GM12878 (cell line): ENCODE measurements at regions not wholly inside any gene's neighbourhood (a gene's known extent, or its start where the extent isn't known, plus 50 kb on each side); places are given as distances from the start of the nearest gene placed in this dataset.

Source experiments
- ATAC-seq: fragments of 200-7000 bp; cut with Tn5 transposase; 3 replicates; pipeline ENCODE4 v1.9.1; 2020; ENCODE audit warnings: mild to moderate bottlenecking, moderate library complexity
- BruUV-seq: library from RNA; stranded (reverse); fragments of 400-500 nt; replicated peaks from 2 replicates; lab custom pipeline; 2021; lab: Mats Ljungman, UMichigan
- CTCF ChIA-PET: fragments of 300-600 bp; sonication (Branson Sonifier 250); formaldehyde crosslinking; extraction: SDS; loops from one replicate; lab custom pipeline; 2021; ENCODE audit warnings: inconsistent platforms; lab: Yijun Ruan, JAX
- POLR2A ChIA-PET: fragments of 350-600 bp; formaldehyde crosslinking; extraction: SDS; loops from one replicate; lab custom pipeline; 2021; ENCODE audit warnings: inconsistent platforms; lab: Charles Lee
- RAD21 ChIA-PET: fragments of 300-600 bp; sonication (Branson Sonifier 250); formaldehyde crosslinking; loops from one replicate; lab custom pipeline; 2023; ENCODE audit warnings: antibody characterized with exemption; ENCODE audit not compliant: unreplicated experiment; lab: Charles Lee
- SMC1A ChIA-PET: fragments of 300-600 bp; sonication (Branson Sonifier 250); formaldehyde crosslinking; loops from one replicate; lab custom pipeline; 2023; ENCODE audit not compliant: unreplicated experiment, uncharacterized antibody; lab: Charles Lee
- DNase-seq: peaks from one replicate; pipeline ENCODE4 v3.0.0-alpha.2; 2011; ENCODE audit warnings: low read depth, low spot score
- FAIRE-seq: peaks from 3 replicates; lab custom pipeline; 2011; peaks lifted over from hg19 to GRCh38; lab: Jason Lieb, UNC
- H2AFZ ChIP-seq: 2 replicates; pipeline ENCODE4 v1.6.0; 2011; ENCODE audit warnings: low read depth, low read length, control low read depth; ENCODE audit not compliant: control insufficient read depth
- H3K27ac ChIP-seq: 2 replicates; pipeline ENCODE4 v1.5.1; 2011; ENCODE audit warnings: control low read depth; ENCODE audit not compliant: control insufficient read depth, insufficient read depth
- H3K27me3 ChIP-seq, 2 experiments: replicated peaks in 1 of 2; 2 replicates each; pipeline versions ENCODE4 v1.6.0 to v1.6.1; 2011; ENCODE audit warnings: low read length in 1 of 2; ENCODE audit not compliant: control insufficient read depth in 2 of 2, insufficient read depth in 2 of 2
- H3K36me3 ChIP-seq, 2 experiments: 2 replicates each; pipeline ENCODE4 v1.5.1; 2011; ENCODE audit warnings: low read length in 1 of 2; ENCODE audit not compliant: control insufficient read depth in 2 of 2, insufficient read depth in 2 of 2
- H3K4me1 ChIP-seq: 2 replicates; pipeline ENCODE4 v1.6.1; 2011; ENCODE audit warnings: mild to moderate bottlenecking, low read length, moderate library complexity, mixed read lengths; ENCODE audit not compliant: control insufficient read depth, insufficient read depth
- H3K4me2 ChIP-seq: 2 replicates; pipeline ENCODE4 v1.6.0; 2011; ENCODE audit warnings: control low read depth; ENCODE audit not compliant: control insufficient read depth, insufficient read depth
- H3K4me3 ChIP-seq: fragments of 200-600 bp; sonication (generic); 2 replicates; pipeline ENCODE4 v1.5.1; 2016
- H3K79me2 ChIP-seq: 2 replicates; pipeline ENCODE4 v1.6.0; 2011; ENCODE audit warnings: low read length; ENCODE audit not compliant: control insufficient read depth, insufficient read depth
- H3K9ac ChIP-seq: 2 replicates; pipeline ENCODE4 v1.8.0; 2011; ENCODE audit warnings: low read length, control low read depth, mixed read lengths; ENCODE audit not compliant: control insufficient read depth, insufficient read depth
- H3K9me3 ChIP-seq: replicated peaks from 3 replicates; pipeline ENCODE4 v1.5.1; 2011; ENCODE audit warnings: mild to moderate bottlenecking, low read length; ENCODE audit not compliant: control insufficient read depth, insufficient read depth
- H4K20me1 ChIP-seq: 2 replicates; pipeline ENCODE4 v1.6.0; 2011; ENCODE audit not compliant: control insufficient read depth, insufficient read depth
- HDAC6 ChIP-seq: fragments of 200-600 bp; sonication (generic); IDR thresholded peaks from one replicate; pipeline ENCODE4 v1.8.0; 2017; ENCODE audit warnings: antibody characterized with exemption; ENCODE audit not compliant: unreplicated experiment
- MYC ChIP-seq: IDR thresholded peaks from 2 replicates; pipeline ENCODE4 v1.6.1; 2011; ENCODE audit warnings: mild to moderate bottlenecking, low read length, moderate library complexity, inconsistent platforms; ENCODE audit not compliant: insufficient read depth, insufficient replicate concordance, insufficient read length, severe bottlenecking
- RUNX3 ChIP-seq: IDR thresholded peaks from 2 replicates; pipeline ENCODE4 v1.6.1; 2012; ENCODE audit warnings: low read length, inconsistent platforms
- WGBS: methylation state at CpG from one replicate; pipeline ENCODE4 v1.1.6; 2016; ENCODE audit warnings: low lambda C conversion rate; ENCODE audit not compliant: insufficient replicate concordance, insufficient coverage; ENCODE audit errors: missing lambda C conversion rate; 5-methylcytosine and 5-hydroxymethylcytosine counted together
- in situ Hi-C: fragments of 300-500 bp; cut with MboI; formaldehyde crosslinking; loops from 9 replicates; pipeline ENCODE4 v1.14.3; 2018; ENCODE audit warnings: mixed read lengths
- intact Hi-C: fragments of 100-400 bp; cut with micrococcal nuclease; formaldehyde crosslinking; loops from one replicate; pipeline ENCODE4 v1.14.2; 2022; ENCODE audit not compliant: unreplicated experiment
- TF ChIP-seq, protein P1 (sequence below): fragments of 450-650 bp; formaldehyde crosslinking; IDR thresholded peaks from 2 replicates; pipeline ENCODE4 v1.4.0; 2020; ENCODE audit warnings: mild to moderate bottlenecking, moderate library complexity
- TF ChIP-seq, protein P2 (sequence below): fragments of 150-350 bp; IDR thresholded peaks from 2 replicates; pipeline ENCODE4 v1.6.1; 2014; ENCODE audit warnings: mild to moderate bottlenecking, low read depth, low read length

DNA sequence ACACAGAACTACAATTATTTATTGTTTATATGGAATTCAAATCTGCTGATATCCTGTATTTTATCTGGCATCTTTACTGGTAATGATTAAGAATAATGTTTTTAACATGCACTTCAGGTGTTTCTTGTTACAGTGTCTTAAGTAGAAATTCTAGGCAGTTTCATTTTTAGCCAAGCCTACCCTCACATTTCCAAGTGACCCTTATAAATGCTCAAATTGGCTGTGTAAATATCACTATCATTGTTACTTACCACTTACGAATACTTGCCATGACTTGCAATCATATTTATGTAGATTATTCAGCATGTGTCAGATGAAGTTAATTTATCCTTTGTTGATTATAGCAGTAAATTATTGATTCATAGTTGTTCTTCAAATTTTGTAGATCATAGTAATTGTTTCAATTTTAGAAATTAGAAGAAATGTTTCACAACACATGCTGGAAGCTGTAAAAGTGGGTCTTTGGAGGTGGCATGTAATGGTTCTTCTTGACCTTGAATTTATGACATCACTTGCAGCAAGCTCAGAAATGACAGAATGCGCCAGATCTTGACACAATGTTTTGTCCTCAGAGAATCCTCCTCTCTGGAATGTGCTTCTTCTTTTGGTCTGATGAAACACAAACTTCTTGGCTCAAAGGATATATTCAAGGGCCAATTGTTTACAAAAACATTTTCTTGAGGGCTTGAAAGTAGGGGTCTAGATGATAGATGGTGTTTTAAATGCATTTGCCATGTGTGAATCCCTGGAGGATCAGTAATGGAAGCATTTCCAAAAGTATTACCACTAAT is 471.8 kb downstream of the COL12A1 start:
- in situ Hi-C loops (no loop called here), intact Hi-C loops (no loop called here)
- Histone ChIP-seq H2AFZ (no peak overlapping the region), H3K79me2 (no peaks in the 10 kb centered on the region), H3K4me3 (no peak overlapping the region), H3K4me1 (no peaks in the 10 kb centered on the region), H3K9ac (no peak overlapping the region), H3K9me3 (no peaks in the 10 kb centered on the region), H3K36me3 (no peaks in the 10 kb centered on the region), H3K4me2 (no peak overlapping the region), H3K27me3 (no peaks in the 10 kb centered on the region), H3K27ac (no peak overlapping the region), H4K20me1 (no peaks in the 10 kb centered on the region)
- ChIA-PET RAD21 (no interaction called here), SMC1A (no interaction called here), CTCF (no interaction called here), POLR2A (no interaction called here)
- no TSS peak for BruUV-seq
- WGBS, result 3% methylated on average over 2 of the region's 2 CpGs
- DNase-seq (no peak), ATAC-seq (no peak), FAIRE-seq (peak; percentile 61)
- TF ChIP-seq HDAC6 (no peak), MYC (no peak), RUNX3 (no peak)
- TF ChIP-seq, protein P1, sequence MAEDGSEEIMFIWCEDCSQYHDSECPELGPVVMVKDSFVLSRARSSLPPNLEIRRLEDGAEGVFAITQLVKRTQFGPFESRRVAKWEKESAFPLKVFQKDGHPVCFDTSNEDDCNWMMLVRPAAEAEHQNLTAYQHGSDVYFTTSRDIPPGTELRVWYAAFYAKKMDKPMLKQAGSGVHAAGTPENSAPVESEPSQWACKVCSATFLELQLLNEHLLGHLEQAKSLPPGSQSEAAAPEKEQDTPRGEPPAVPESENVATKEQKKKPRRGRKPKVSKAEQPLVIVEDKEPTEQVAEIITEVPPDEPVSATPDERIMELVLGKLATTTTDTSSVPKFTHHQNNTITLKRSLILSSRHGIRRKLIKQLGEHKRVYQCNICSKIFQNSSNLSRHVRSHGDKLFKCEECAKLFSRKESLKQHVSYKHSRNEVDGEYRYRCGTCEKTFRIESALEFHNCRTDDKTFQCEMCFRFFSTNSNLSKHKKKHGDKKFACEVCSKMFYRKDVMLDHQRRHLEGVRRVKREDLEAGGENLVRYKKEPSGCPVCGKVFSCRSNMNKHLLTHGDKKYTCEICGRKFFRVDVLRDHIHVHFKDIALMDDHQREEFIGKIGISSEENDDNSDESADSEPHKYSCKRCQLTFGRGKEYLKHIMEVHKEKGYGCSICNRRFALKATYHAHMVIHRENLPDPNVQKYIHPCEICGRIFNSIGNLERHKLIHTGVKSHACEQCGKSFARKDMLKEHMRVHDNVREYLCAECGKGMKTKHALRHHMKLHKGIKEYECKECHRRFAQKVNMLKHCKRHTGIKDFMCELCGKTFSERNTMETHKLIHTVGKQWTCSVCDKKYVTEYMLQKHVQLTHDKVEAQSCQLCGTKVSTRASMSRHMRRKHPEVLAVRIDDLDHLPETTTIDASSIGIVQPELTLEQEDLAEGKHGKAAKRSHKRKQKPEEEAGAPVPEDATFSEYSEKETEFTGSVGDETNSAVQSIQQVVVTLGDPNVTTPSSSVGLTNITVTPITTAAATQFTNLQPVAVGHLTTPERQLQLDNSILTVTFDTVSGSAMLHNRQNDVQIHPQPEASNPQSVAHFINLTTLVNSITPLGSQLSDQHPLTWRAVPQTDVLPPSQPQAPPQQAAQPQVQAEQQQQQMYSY (CRISPR knock-in tag), result no peak
- TF ChIP-seq, protein P2, sequence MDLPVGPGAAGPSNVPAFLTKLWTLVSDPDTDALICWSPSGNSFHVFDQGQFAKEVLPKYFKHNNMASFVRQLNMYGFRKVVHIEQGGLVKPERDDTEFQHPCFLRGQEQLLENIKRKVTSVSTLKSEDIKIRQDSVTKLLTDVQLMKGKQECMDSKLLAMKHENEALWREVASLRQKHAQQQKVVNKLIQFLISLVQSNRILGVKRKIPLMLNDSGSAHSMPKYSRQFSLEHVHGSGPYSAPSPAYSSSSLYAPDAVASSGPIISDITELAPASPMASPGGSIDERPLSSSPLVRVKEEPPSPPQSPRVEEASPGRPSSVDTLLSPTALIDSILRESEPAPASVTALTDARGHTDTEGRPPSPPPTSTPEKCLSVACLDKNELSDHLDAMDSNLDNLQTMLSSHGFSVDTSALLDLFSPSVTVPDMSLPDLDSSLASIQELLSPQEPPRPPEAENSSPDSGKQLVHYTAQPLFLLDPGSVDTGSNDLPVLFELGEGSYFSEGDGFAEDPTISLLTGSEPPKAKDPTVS, result no peak
